ENCODE measurements at regions not wholly inside any gene's neighbourhood (a gene's known extent, or its start where the extent isn't known, plus 50 kb on each side); places are given as distances from the start of the nearest gene placed in this dataset.

DNA sequence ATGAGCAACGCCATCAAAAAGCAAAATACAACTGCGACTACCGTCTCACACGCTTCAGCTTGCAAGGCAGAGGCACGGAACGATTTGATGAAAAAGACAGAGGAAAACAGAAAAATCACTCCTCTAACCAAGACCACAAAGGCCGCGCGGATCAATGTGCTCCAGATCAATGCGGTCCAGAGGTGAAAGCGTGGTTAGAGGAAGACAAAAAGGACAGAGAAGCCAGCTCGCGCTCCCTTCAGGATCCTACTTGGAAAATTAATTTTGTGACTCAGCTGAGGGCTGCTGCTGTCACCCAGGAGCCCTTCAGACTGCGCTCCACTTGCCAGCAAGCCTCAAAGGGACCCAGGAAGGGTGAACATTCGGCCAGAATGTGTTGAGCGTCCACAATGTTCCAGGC is 140.2 kb upstream of the RPS6KA2 start:
- TF ChIP-seq POLR2A (IDR thresholded peaks at IDR 0.05) = no peak
- TF ChIP-seq POLR2AphosphoS5 (IDR thresholded peaks at IDR 0.05) = no peak
- TF ChIP-seq, protein P1, sequence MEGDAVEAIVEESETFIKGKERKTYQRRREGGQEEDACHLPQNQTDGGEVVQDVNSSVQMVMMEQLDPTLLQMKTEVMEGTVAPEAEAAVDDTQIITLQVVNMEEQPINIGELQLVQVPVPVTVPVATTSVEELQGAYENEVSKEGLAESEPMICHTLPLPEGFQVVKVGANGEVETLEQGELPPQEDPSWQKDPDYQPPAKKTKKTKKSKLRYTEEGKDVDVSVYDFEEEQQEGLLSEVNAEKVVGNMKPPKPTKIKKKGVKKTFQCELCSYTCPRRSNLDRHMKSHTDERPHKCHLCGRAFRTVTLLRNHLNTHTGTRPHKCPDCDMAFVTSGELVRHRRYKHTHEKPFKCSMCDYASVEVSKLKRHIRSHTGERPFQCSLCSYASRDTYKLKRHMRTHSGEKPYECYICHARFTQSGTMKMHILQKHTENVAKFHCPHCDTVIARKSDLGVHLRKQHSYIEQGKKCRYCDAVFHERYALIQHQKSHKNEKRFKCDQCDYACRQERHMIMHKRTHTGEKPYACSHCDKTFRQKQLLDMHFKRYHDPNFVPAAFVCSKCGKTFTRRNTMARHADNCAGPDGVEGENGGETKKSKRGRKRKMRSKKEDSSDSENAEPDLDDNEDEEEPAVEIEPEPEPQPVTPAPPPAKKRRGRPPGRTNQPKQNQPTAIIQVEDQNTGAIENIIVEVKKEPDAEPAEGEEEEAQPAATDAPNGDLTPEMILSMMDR (IDR thresholded peaks at IDR 0.05) = no peak
